Common myeloid progenitor, CD34-positive (primary cell): ENCODE measurements at regions not wholly inside any gene's neighbourhood (a gene's known extent, or its start where the extent isn't known, plus 50 kb on each side); places are given as distances from the start of the nearest gene placed in this dataset.

ENCODE experiments used
- CTCF ChIA-PET: fragments of 350-600 bp; sonication (Branson Sonifier 250); formaldehyde crosslinking; loops from one replicate; lab custom pipeline; 2021; ENCODE audit warnings: antibody characterized with exemption; lab: Charles Lee
- POLR2A ChIA-PET: fragments of 350-600 bp; sonication (Branson Sonifier 250); formaldehyde crosslinking; loops from one replicate; lab custom pipeline; 2021; ENCODE audit warnings: antibody characterized with exemption; lab: Charles Lee
- DNase-seq, 3 donors: peaks; one replicate each; pipeline versions ENCODE4 v3.0.0 to v3.0.0-alpha.2; 2013
- H3K27ac ChIP-seq, 2 experiments: 1 replicate in 1 of 2; 2 replicates in 1 of 2; pipeline ENCODE4 v1.7.0; 2013; ENCODE audit warnings: inconsistent platforms in 2 of 2, low read length in 2 of 2, mild to moderate bottlenecking in 2 of 2, low read depth in 1 of 2, moderate library complexity in 1 of 2; ENCODE audit not compliant: severe bottlenecking in 2 of 2, insufficient read depth in 1 of 2, poor library complexity in 1 of 2
- H3K27me3 ChIP-seq, 5 experiments: replicated peaks in 2 of 5; 1 replicate in 3 of 5; 2 replicates in 2 of 5; pipeline versions ENCODE4 v1.6.1 to v1.7.0; 2013; ENCODE audit warnings: low read length in 4 of 5, mild to moderate bottlenecking in 2 of 5, moderate library complexity in 2 of 5, inconsistent platforms in 1 of 5; ENCODE audit not compliant: insufficient read depth in 5 of 5, control insufficient read depth in 4 of 5
- H3K36me3 ChIP-seq, 4 experiments: 1 replicate in 2 of 4; 2 replicates in 2 of 4; pipeline versions ENCODE4 v1.6.1 to v1.7.0; 2013; ENCODE audit warnings: low read length in 3 of 4, control low read depth in 1 of 4, mild to moderate bottlenecking in 1 of 4; ENCODE audit not compliant: control insufficient read depth in 4 of 4, insufficient read depth in 4 of 4
- H3K4me1 ChIP-seq, 4 experiments: 1 replicate in 3 of 4; 2 replicates in 1 of 4; pipeline versions ENCODE4 v1.6.1 to v1.7.1; 2013; ENCODE audit warnings: low read length in 3 of 4, mild to moderate bottlenecking in 3 of 4, control low read depth in 1 of 4, inconsistent platforms in 1 of 4, moderate library complexity in 1 of 4; ENCODE audit not compliant: control insufficient read depth in 4 of 4, insufficient read depth in 4 of 4; ENCODE audit errors: control extremely low read depth in 1 of 4
- H3K4me3 ChIP-seq, 7 experiments: 1 replicate in 4 of 7; 2 replicates in 3 of 7; pipeline versions ENCODE4 v1.5.1 to v1.7.0; 2013; ENCODE audit warnings: mild to moderate bottlenecking in 7 of 7, low read length in 6 of 7, moderate library complexity in 6 of 7, inconsistent platforms in 2 of 7, low read depth in 2 of 7, control low read depth in 1 of 7; ENCODE audit not compliant: insufficient read depth in 4 of 7, control insufficient read depth in 1 of 7; ENCODE audit errors: extremely low read depth in 1 of 7
- H3K9me3 ChIP-seq, 5 experiments: 1 replicate in 4 of 5; 2 replicates in 1 of 5; pipeline versions ENCODE4 v1.6.1 to v1.7.1; 2013; ENCODE audit warnings: low read length in 4 of 5, mild to moderate bottlenecking in 2 of 5, inconsistent platforms in 1 of 5, low read depth in 1 of 5, moderate library complexity in 1 of 5; ENCODE audit not compliant: control insufficient read depth in 4 of 5, insufficient read depth in 2 of 5; ENCODE audit errors: control extremely low read depth in 1 of 5
- WGBS: methylation state at CpG from one replicate; pipeline ENCODE4 v1.1.5; 2013; ENCODE audit not compliant: insufficient coverage; 5-methylcytosine and 5-hydroxymethylcytosine counted together

DNA sequence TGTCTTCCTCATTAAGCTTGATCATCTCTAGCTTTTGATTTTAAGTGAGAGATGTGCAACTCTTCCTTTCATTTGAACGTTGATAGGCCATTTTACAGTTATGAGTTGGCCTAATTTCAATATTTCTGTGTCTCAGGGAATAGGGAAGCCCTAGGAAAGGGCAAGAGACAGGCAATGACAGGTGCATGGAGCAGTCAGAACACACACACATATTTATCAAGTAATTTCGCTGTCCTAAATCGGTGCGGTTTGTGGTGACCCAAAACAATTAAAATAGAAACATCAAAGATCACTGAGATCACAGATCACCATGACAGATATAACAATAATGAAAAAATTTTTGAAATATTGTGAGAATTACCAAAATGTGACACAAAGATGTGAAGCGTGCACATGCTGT lies 87.7 kb upstream of the LSM6 start:
- no peaks in the 10 kb centered on the region for H3K4me1 ChIP-seq
- no peak for DNase-seq
- CTCF ChIA-PET: no interaction called here
- H3K27ac ChIP-seq: no peak overlapping the region
- H3K9me3 ChIP-seq: no peaks in the 10 kb centered on the region
- peaks cover 0 to 2% (median 0%) of the 10 kb centered on the region in 5 experiments for H3K27me3 ChIP-seq
- H3K4me3 ChIP-seq: no peak overlapping the region
- H3K36me3 ChIP-seq: no peaks in the 10 kb centered on the region
- 93% methylated on average over 2 of the region's 5 CpGs for WGBS
- POLR2A ChIA-PET: no interaction called here

DNA sequence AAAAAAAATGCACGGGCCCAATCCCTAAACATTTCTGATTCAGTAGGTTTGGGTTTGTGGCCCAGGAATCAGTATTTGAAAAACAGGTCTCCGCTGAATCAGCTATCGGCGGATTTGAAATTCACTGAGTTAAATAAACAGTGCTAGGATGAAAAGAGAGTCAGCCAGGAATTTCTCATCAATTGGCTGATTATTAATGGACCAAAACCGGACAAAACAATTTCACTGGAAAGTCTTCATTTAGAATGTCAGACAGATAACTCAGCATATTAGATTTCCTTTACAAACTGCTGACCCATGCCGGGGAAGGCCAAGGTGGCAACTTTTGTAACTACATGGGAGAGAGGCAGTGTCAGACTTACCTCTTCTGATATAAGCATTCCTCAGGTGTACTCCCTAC lies 99.4 kb upstream of the LSM6 start:
- peaks cover 0 to 4% (median 0%) of the 10 kb centered on the region in 5 experiments for H3K27me3 ChIP-seq
- DNase-seq: no peak
- H3K36me3 ChIP-seq: no peaks in the 10 kb centered on the region
- no peaks in the 10 kb centered on the region for H3K9me3 ChIP-seq
- peaks cover 0 to 2% (median 0%) of the 10 kb centered on the region in 4 experiments for H3K4me1 ChIP-seq
- H3K4me3 ChIP-seq: no peak overlapping the region
- CTCF ChIA-PET: no interaction called here
- H3K27ac ChIP-seq: no peak overlapping the region
- WGBS: 100% methylated on average over 5 of the region's 6 CpGs
- POLR2A ChIA-PET: no interaction called here

DNA sequence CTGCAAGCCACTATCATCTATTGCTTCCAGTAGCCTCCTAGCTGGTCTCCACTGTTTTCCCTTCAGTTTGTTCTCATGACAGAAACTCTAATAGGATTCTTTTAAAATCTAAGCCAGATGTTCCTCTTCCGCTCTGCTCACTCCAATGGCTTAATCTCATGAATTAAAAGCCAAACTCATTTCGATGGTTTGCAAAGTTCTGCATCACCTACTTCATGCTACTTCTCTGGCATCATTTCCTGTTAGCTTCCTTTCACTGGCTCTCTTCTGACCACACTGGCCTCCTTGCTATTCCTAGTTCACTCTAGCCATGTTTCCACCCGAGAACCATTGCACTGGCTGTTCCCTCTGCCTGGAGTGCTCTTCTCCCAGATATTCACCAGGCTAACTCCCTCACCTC lies 102.0 kb upstream of the LSM6 start:
- Histone ChIP-seq H3K4me1 (peaks cover 0 to 2% (median 0%) of the 10 kb centered on the region in 4 experiments), H3K4me3 (no peak overlapping the region), H3K27me3 (peaks cover 0 to 4% (median 0%) of the 10 kb centered on the region in 5 experiments), H3K27ac (no peak overlapping the region), H3K36me3 (no peaks in the 10 kb centered on the region), H3K9me3 (no peaks in the 10 kb centered on the region)
- WGBS: 59% methylated on average over 3 of the region's 3 CpGs
- no peak for DNase-seq
- POLR2A ChIA-PET: no interaction called here
- CTCF ChIA-PET: no interaction called here

DNA sequence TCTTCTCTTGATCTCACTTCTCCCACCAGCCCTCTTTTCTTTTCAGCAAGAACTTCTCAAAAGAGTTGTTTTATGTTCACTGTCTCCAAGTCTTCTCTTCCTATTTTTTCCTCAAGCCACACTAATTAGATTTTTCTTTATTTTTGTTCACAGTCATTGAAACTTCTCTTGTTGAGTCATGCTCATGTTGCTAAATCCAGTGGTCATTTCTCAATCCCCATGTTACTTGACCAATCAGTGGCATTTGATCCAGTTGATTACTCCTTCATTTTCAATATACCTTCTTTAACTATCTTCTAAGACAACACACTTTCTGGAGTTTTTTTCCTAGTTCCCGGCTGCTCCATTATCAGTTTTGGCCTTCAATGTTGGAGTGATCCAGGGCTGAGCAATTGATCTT lies 103.1 kb upstream of the LSM6 start:
- Histone ChIP-seq H3K4me1 (peaks cover 0 to 2% (median 0%) of the 10 kb centered on the region in 4 experiments), H3K36me3 (no peaks in the 10 kb centered on the region), H3K27ac (no peak overlapping the region), H3K9me3 (no peaks in the 10 kb centered on the region), H3K4me3 (no peak overlapping the region), H3K27me3 (peaks cover 0 to 4% (median 0%) of the 10 kb centered on the region in 5 experiments)
- DNase-seq: no peak
- no CpG with 5 or more reads among the region's 1 CpG for WGBS
- ChIA-PET CTCF (no interaction called here), POLR2A (no interaction called here)

DNA sequence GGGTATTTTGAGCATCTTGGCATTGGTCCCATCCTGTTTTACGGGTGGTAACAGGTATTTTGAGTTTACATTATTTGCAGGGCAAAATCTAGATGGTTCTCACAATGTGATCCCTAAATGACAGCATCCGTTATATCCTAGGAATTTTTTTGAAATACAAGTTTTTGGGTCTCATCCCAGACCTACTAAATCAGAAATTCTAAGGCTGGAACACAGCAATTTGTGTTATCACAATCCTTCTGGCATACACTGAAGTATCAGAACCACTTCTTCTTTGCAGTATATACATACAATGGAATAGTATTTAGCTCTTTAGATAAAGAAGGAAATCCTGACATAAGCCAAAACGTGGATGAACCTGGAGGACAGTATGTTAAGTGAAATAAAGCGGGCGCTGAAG lies 104.1 kb upstream of the LSM6 start:
- CTCF ChIA-PET: no interaction called here
- Histone ChIP-seq H3K36me3 (no peaks in the 10 kb centered on the region), H3K27me3 (peaks cover 0 to 4% (median 0%) of the 10 kb centered on the region in 5 experiments), H3K4me1 (peaks cover 0 to 2% (median 0%) of the 10 kb centered on the region in 4 experiments), H3K9me3 (peaks cover 0 to 2% (median 0%) of the 10 kb centered on the region in 5 experiments), H3K27ac (no peak overlapping the region), H3K4me3 (no peak overlapping the region)
- no peak for DNase-seq
- POLR2A ChIA-PET: no interaction called here
- WGBS: 87% methylated on average over 2 of the region's 5 CpGs

DNA sequence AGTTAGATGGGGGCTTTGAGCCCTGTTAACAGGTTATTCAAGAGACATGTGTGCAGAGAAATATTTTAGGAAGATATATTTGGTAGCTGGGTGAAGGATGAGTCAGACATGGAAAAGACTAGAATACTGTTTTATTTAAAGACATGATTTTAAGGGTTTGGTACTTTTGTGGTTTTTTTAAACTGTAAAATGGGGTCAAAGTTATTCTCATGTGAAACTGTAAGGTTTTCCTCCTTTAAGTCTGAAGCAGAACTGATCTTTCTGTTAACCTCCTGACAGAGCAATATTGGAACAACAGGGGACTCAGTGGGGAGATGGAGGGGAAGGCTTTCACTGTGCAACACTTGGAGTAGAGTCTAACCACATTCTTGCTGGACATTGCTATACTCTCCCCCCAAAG lies 112.4 kb upstream of the LSM6 start:
- H3K4me3 ChIP-seq: no peak overlapping the region
- POLR2A ChIA-PET: no interaction called here
- no peaks in the 10 kb centered on the region for H3K36me3 ChIP-seq
- no peak overlapping the region for H3K27ac ChIP-seq
- DNase-seq: no peak
- H3K27me3 ChIP-seq: peaks cover 0 to 3% (median 0%) of the 10 kb centered on the region in 5 experiments
- CTCF ChIA-PET: no interaction called here
- no peaks in the 10 kb centered on the region for H3K4me1 ChIP-seq
- H3K9me3 ChIP-seq: peaks cover 0 to 3% (median 0%) of the 10 kb centered on the region in 5 experiments

DNA sequence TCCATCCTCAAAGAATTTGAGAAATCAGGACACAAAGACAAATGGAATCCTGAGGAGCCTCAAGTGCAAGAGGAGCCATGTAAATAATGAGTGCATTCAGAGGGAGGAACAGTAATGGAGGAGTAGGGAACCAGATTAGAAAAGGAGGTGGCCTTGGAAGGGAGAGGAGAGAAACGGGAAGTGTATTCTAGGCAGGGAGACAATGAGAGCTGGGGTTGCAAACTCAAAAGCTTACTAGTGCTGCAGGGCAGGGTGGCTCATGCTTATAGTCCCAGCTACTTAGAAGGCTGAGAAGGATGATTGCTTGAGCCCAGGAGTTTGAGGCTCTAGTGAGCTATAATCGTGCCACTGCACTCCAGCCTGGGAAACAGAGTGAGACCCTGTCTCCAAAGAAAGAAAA lies 113.2 kb upstream of the LSM6 start:
- ChIA-PET POLR2A (no interaction called here), CTCF (no interaction called here)
- Histone ChIP-seq H3K27me3 (peaks cover 0 to 3% (median 0%) of the 10 kb centered on the region in 5 experiments), H3K27ac (no peak overlapping the region), H3K9me3 (peaks cover 0 to 3% (median 0%) of the 10 kb centered on the region in 5 experiments), H3K4me3 (no peak overlapping the region), H3K36me3 (no peaks in the 10 kb centered on the region), H3K4me1 (no peaks in the 10 kb centered on the region)
- WGBS: 96% methylated on average over 2 of the region's 2 CpGs
- no peak for DNase-seq
